GM23248 (cell line): ENCODE measurements at regions not wholly inside any gene's neighbourhood (a gene's known extent, or its start where the extent isn't known, plus 50 kb on each side); places are given as distances from the start of the nearest gene placed in this dataset.

Experiments
- EZH2 ChIP-seq: fragments of 200-600 bp; sonication (generic); IDR thresholded peaks from 2 replicates; pipeline ENCODE4 v1.6.1; 2018; ENCODE audit warnings: antibody characterized with exemption, mild to moderate bottlenecking; ENCODE audit not compliant: insufficient read depth, poor library complexity, severe bottlenecking
- EZH2phosphoT487 ChIP-seq: fragments of 200-600 bp; sonication (generic); IDR thresholded peaks from 2 replicates; pipeline ENCODE4 v1.6.1; 2018; ENCODE audit warnings: antibody characterized with exemption, moderate library complexity, mild to moderate bottlenecking, low read depth; ENCODE audit not compliant: insufficient read depth

GRCh38 chr12:91854725-91855124 is 290.9 kb downstream of the BTG1 start:
- TF ChIP-seq EZH2 (no peak), EZH2phosphoT487 (no peak)
